ENCODE measurements at regions not wholly inside any gene's neighbourhood (a gene's known extent, or its start where the extent isn't known, plus 50 kb on each side); places are given as distances from the start of the nearest gene placed in this dataset.

- no peak for DNase-seq
Observed at GRCh38 chr18:65399091-65399490, 351.7 kb upstream of the CDH7 start.

DNA sequence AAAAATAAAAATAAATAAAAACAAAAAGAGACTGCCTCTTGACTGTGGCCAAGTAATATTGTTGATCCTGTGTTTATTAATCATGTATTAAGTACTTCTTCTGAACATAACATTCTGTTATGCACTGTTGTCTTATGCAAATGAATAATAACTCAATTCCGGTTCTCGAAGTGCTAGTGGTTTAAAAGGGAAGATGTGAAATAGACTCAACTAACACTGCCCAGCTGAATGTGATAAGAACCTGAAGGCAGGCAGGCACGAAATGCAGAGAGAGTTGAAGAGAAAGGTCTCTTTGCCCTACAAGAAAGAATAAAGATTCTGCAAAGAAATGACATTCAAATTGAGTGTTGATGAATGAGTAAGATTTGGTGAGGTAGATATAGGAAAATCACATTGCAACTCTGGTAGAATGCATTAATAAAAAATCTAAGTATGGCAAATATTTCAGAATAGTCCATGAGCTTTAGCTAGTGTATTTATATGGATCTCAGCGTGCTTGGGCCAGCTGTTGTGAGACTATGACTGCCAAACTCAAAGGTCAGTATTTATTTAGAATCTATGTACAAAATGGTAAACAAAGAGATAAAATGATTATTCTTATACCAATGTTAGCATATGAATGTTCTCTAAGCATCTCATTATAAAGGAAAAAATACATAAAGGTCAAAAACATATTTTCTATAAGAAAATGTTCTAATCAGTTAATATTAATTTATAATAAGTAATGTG is 352.3 kb upstream of the CDH7 start:
- DNase-seq: no peak

DNA sequence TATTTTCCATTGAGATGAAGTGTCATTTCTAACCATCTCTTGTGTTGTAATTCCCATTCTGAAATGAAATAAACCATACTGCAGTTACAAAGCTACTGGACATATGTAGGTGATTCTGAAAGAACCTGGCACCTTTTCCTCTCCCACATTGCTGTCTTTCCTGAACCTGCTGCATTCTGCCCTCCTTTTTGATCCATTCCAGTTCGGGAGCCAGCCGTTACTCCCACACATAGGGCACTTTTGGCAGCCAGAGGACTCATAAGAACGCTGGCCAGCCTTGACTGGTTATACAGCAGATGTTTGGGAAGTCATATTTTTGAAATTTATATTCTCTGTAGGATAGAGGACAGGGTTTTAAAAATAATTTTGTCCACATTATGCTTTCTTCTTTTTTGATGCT is 369.8 kb upstream of the CDH7 start:
- DNase-seq: no peak

- DNase-seq: no peak
Observed at GRCh38 chr18:65380571-65380970, 370.2 kb upstream of the CDH7 start.

DNA sequence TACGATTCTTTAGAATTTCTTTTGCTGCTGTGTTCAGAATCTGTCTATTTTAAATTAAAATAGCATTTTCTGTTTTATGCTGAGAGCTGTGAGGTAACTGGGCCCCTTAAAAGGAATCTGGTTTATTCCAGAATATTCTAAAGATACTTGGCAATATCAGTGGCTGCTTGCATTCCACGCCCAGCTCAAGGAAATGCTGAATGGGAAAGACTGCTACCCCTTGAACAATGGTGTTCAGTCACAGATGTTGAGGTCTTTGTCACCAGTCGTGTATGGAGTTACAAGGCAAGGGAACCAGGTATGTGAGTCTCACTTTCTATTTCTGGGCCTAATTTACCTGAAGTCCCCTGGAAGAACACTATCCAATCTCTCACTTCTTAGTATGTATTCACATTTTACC is 377.9 kb upstream of the CDH7 start:
- no peak for DNase-seq

GRCh38 chr18:65365245-65365980 is 385.4 kb upstream of the CDH7 start:
- no peak for DNase-seq

GRCh38 chr18:65363911-65364632 is 386.7 kb upstream of the CDH7 start:
- DNase-seq: no peak

DNA sequence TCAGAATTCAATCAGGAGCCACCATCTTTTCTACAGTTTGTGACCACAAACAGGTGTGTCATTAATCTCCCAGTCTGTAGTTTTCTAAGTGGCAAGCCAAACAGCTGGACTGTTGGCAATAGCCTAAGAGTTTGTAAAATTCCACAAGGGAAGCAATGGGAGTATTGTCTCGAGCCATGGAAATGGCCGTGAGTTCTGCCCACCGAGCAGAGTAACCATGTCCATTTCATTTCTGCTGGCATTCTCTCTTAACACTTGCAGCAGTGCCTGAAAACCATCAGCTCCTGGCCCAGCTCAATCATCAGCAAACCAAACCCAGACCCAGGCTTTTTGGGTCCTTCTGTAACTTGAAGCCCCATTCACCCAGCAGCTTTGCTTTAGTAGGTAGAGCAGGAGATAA is 387.8 kb upstream of the CDH7 start:
- DNase-seq: no peak

DNA sequence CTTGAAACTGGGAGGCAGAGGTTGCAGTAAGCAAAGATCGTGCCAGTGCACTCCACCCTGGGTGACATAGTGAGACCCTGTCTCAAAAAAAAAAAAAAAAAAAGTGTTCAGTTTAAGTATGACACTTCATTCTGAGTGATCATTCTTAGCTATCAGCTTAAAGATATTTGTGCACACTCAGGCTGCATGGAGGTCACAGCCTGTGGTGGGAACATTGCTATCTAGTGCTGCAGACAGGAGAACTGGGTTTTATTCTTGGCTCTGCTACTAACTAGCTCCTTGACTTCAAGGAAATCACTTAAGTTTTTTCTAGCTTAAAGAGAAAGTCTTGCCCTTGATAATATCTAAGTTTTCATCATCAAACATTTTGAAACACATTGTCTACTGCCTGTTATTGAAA is 391.3 kb upstream of the CDH7 start:
- DNase-seq: no peak

GRCh38 chr18:65358306-65358705 is 392.5 kb upstream of the CDH7 start:
- DNase-seq: no peak

- DNase-seq: no peak
Observed at GRCh38 chr18:65352186-65352585, 398.6 kb upstream of the CDH7 start.

DNA sequence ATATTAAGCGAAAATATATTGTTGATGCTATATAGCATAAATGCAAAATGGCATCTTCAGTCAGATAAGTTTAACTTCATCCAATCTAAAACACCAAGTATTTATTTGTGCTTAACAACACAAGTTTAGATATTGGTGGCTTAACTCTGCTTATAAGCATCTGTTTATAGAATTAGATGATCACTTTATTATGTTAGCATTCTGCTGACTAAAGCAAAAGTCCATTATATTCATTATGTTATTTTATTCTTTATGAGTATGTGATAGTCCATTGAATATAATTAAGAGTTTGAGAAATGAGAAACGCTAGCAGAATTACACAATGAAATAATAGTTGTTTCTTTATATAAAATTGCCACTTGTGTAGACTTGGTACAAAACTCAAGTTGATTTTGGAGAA is 401.2 kb upstream of the CDH7 start:
- DNase-seq: no peak

GRCh38 chr18:65347446-65347845 is 403.4 kb upstream of the CDH7 start:
- no peak for DNase-seq

DNA sequence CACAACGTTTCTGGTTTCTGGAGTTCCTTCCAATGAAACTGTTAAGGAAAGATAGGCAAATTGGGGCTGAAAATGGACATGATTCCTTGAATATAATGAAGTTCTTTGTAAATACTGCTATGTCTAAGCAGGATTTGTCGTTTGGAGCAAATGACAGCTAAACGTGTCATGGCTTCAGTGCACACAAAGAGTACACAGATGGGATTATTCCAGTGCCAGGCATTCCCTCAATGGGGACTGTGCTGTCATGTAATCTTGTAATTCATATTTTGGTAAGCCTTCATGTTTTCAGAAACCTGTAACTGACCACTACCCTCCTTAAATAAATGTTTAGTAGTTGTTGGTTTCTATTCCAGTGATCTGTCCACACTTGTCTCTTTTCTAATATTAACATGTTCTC is 404.7 kb upstream of the CDH7 start:
- no peak for DNase-seq

GRCh38 chr18:65343571-65343970 is 407.2 kb upstream of the CDH7 start:
- no peak for DNase-seq

- no peak for DNase-seq
Observed at GRCh38 chr18:65336411-65336810, 414.4 kb upstream of the CDH7 start.

GRCh38 chr18:65329010-65329409 is 421.8 kb upstream of the CDH7 start:
- no peak for DNase-seq

DNA sequence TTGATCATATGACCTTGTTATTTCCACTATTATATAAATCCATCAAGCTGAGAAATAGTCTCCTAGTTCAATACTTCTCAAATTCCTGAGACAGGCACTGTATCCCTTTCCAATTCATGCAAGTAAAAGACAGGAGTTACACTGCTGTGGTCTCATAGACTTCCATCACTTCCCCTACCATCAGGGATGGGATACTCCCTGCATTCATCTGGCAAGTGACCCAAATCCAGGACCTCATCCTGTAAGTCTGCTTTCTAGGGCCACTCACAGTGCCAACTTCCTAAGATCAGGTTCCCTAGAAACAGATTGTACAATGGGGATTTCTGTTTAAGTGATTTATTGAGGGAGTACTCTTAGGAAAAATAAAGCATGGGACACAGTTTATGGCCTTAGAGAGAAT is 424.0 kb upstream of the CDH7 start:
- DNase-seq: no peak

DNA sequence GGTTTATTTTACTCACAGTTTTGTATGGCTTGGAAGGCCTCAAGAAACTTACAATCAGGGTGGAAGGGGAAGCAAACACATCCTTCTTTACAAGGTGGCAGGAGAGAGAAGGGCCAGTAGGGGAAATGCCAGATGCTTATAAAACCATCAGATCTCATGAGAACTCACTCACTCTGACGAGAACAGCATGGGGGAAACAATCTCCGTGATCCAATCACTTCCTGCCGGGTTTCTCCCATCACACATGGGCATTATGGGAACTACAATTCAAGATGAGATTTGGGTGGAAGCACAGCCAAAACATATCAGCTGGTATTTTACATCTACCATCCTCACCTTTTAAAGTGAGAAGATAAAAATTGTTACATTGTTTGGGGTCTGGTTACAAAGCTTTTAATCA is 427.9 kb upstream of the CDH7 start:
- DNase-seq: no peak

DNA sequence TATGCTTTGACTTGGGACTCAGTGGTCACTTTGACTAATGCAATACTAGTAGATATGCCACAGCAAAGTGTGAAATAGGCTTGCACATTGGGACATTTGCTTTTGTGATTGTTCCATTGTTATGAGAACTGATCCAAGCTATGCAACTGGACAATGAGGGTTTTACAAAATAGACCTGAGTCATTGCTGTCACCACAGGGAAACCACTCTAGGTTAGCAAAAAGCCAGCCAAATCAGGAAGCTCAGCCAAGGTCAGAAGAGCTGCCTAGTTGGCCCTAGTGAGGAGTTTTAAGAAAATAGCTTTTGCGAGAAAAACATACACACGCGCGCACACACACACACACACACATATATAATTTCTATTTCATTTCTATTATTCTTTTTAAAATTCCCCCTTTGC is 452.4 kb upstream of the CDH7 start:
- DNase-seq: no peak

- DNase-seq: no peak
Observed at GRCh38 chr18:65288908-65289307, 461.9 kb upstream of the CDH7 start.

GRCh38 chr18:65287652-65288051 is 463.2 kb upstream of the CDH7 start:
- no peak for DNase-seq

DNA sequence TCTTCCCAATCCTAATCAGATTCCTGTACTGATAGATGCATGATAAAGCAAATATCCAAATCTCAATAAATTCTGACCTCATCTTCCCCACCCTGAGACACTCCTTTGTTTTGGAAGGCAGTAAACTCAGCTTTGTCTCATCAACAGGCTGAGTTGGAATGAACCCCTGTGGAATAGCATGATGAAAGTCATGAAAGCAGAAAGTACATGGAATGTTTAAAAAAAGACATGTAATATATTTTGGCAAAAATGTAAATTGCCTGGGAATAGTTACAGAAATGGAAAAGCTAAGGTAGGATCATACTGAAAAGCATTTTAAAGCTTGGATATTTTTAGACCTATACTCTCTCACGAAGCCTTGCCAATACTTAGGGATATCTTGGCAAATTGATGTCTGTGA is 468.7 kb upstream of the CDH7 start:
- DNase-seq: no peak

DNA sequence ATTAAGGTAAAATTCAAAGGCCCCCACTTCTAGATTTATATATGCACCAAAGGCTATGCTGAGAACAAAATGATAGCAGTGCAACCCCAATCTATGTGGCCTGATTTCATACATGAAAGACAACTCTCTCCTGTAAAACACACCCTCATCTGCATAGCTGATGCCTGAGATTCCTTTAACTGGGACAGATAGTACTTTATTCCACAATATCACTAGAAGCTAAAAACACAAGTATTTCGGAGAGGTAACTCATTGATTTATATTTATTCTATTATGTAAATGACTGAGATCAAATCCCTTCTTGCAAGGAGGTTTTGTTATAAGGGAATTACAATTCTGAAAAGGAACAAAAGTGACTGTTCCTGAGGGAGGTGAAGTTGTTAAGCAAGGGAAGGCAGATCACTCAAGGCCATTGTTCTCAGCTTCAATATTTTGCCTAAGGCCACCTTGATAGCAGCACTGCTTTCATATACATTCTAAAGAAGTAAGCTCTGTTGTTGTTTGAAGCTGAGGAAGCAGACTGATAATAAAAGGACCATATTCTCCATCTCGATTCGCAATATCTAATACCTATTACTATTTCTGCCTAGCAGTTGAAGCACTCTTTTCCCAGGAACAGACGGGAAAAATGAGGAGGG is 471.0 kb upstream of the CDH7 start:
- DNase-seq: no peak
